ENCODE measurements at regions not wholly inside any gene's neighbourhood (a gene's known extent, or its start where the extent isn't known, plus 50 kb on each side); places are given as distances from the start of the nearest gene placed in this dataset.

GRCh38 chr6:167774881-167775280 is 51.8 kb upstream of the AFDN start:
- no peak for DNase-seq (ENCODE audit: low spot score in 2 of 2)
- Histone ChIP-seq H3K9me3 (no peaks in the 10 kb centered on the region), H3K36me3 (no peaks in the 10 kb centered on the region), H3K27me3 (no peaks in the 10 kb centered on the region), H3K4me1 (no peaks in the 10 kb centered on the region), H3K4me3 (no peak overlapping the region), H3K27ac (no peak overlapping the region)
- intact Hi-C loops (cut with DNase I): no loop called here
- no peak for TF ChIP-seq CTCF (IDR thresholded peaks at IDR 0.05)

GRCh38 chr6:167776906-167777627 is 49.6 kb upstream of the AFDN start:
- H3K9me3 ChIP-seq: no peaks in the 10 kb centered on the region
- H3K4me1 ChIP-seq: no peaks in the 10 kb centered on the region
- intact Hi-C loops (cut with DNase I): no loop called here
- H3K36me3 ChIP-seq: no peaks in the 10 kb centered on the region
- no peak for TF ChIP-seq CTCF (IDR thresholded peaks at IDR 0.05)
- H3K4me3 ChIP-seq: no peak overlapping the region
- no peaks in the 10 kb centered on the region for H3K27me3 ChIP-seq
- DNase-seq (ENCODE audit: low spot score in 2 of 2): peak in 1 of 2 donors; percentile 49
- H3K27ac ChIP-seq: no peak overlapping the region

Measured in ascending aorta (tissue), 2 donors.